ENCODE measurements at regions not wholly inside any gene's neighbourhood (a gene's known extent, or its start where the extent isn't known, plus 50 kb on each side); places are given as distances from the start of the nearest gene placed in this dataset.

- CTCF ChIA-PET, result no interaction called here
- H3K36me3 ChIP-seq (ENCODE audit: control insufficient read depth in 2 of 2, extremely low read depth in 1 of 2, insufficient read depth in 2 of 2, low read length in 2 of 2), result no peaks in the 10 kb centered on the region
- intact Hi-C loops (cut with micrococcal nuclease), result no loop called here
These were observed 83.2 kb downstream of the DLL1 start for GRCh38 chr6:170207586-170208181.

More at GRCh38 chr6:170207586-170208181, 83.2 kb downstream of the DLL1 start:
- dilution Hi-C loops (cut with MboI; ENCODE audit: extremely low pct_ligation_motif_present, low sequenced_read_pairs), result no loop called here
- no peak for FAIRE-seq
- no peak for DNase-seq (ENCODE audit: low read depth, low spot score)
- POLR2A ChIA-PET, result no interaction called here
- no TSS peak for BruUV-seq (replicated peaks)
- no peaks in the 10 kb centered on the region for H3K79me2 ChIP-seq (ENCODE audit: control insufficient read depth, insufficient read depth, low read length)
- no peak overlapping the region for H2AFZ ChIP-seq (ENCODE audit: low read depth, low read length)
- H3K9me1 ChIP-seq (replicated peaks; ENCODE audit: control insufficient read depth, extremely low read depth, insufficient read depth, low read length), result no peaks in the 10 kb centered on the region
- no peaks in the 10 kb centered on the region for H3K27me3 ChIP-seq (ENCODE audit: control insufficient read depth in 2 of 2, insufficient read depth in 2 of 2, low read length in 2 of 2)
- no peak overlapping the region for H3K4me2 ChIP-seq (ENCODE audit: insufficient read depth, low read length)
- no peak for TF ChIP-seq CTCF (IDR thresholded peaks at IDR 0.05; ENCODE audit: extremely low read depth in 1 of 2, insufficient read depth in 1 of 2, low read depth in 1 of 2, low read length in 2 of 2)
- no peak for TF ChIP-seq POLR2AphosphoS5 (IDR thresholded peaks at IDR 0.05; ENCODE audit: insufficient read depth, low read depth, low read length)
- TF ChIP-seq FOS (IDR thresholded peaks at IDR 0.05; ENCODE audit: borderline replicate concordance, insufficient read depth, low read length), result no peak
- TF ChIP-seq EZH2 (IDR thresholded peaks at IDR 0.05; ENCODE audit: borderline replicate concordance, low read depth, low read length, severe bottlenecking), result no peak
- TF ChIP-seq MAX (IDR thresholded peaks at IDR 0.05; ENCODE audit: insufficient read depth, insufficient read length), result no peak
- TF ChIP-seq POLR2A (IDR thresholded peaks at IDR 0.05; ENCODE audit: low read depth, low read length), result no peak
- TF ChIP-seq JUN (IDR thresholded peaks at IDR 0.05; ENCODE audit: borderline replicate concordance, insufficient read depth, insufficient read length, low read depth), result no peak
- no peak for TF ChIP-seq MYC (IDR thresholded peaks at IDR 0.05; ENCODE audit: low read depth, low read length)
- TF ChIP-seq GATA2 (IDR thresholded peaks at IDR 0.05; ENCODE audit: insufficient read depth, insufficient read length, low read depth, low read length), result no peak
- no peaks in the 10 kb centered on the region for H3K9me3 ChIP-seq (replicated peaks; ENCODE audit: control insufficient read depth, insufficient read depth, low read length)
- H3K9ac ChIP-seq (replicated peaks; ENCODE audit: extremely low read depth, insufficient read depth, low read length), result no peak overlapping the region
- H3K4me3 ChIP-seq (replicated peaks in 1 of 3; ENCODE audit: insufficient read depth in 1 of 3, low read depth in 1 of 3, low read length in 3 of 3), result no peak overlapping the region
- H3K4me1 ChIP-seq (ENCODE audit: control insufficient read depth, extremely low read depth, insufficient read depth, low read length), result no peaks in the 10 kb centered on the region
- no peaks in the 10 kb centered on the region for H4K20me1 ChIP-seq (replicated peaks; ENCODE audit: control insufficient read depth, extremely low read depth, insufficient read depth, low read length)
- no peak overlapping the region for H3K27ac ChIP-seq (ENCODE audit: insufficient read depth, low read depth, low read length)
